KOPT-K1 (cell line): ENCODE measurements at regions not wholly inside any gene's neighbourhood (a gene's known extent, or its start where the extent isn't known, plus 50 kb on each side); places are given as distances from the start of the nearest gene placed in this dataset.

Experiments
- H3K27ac ChIP-seq: fragments of 200-600 bp; sonication (generic); 2 replicates; pipeline ENCODE4 v1.5.1; 2016; ENCODE audit warnings: antibody characterized with exemption, mild to moderate bottlenecking, low read depth, low read length; ENCODE audit not compliant: poor library complexity, severe bottlenecking
- H3K36me3 ChIP-seq: fragments of 200-600 bp; sonication (generic); 2 replicates; pipeline ENCODE4 v1.5.1; 2017; ENCODE audit warnings: antibody characterized with exemption, mild to moderate bottlenecking, low read length, moderate library complexity; ENCODE audit not compliant: insufficient read depth
- H3K9me3 ChIP-seq: fragments of 200-600 bp; sonication (generic); 2 replicates; pipeline ENCODE4 v1.5.1; 2017; ENCODE audit warnings: antibody characterized with exemption, low read length, mild to moderate bottlenecking; ENCODE audit not compliant: insufficient read depth, poor library complexity, severe bottlenecking

DNA sequence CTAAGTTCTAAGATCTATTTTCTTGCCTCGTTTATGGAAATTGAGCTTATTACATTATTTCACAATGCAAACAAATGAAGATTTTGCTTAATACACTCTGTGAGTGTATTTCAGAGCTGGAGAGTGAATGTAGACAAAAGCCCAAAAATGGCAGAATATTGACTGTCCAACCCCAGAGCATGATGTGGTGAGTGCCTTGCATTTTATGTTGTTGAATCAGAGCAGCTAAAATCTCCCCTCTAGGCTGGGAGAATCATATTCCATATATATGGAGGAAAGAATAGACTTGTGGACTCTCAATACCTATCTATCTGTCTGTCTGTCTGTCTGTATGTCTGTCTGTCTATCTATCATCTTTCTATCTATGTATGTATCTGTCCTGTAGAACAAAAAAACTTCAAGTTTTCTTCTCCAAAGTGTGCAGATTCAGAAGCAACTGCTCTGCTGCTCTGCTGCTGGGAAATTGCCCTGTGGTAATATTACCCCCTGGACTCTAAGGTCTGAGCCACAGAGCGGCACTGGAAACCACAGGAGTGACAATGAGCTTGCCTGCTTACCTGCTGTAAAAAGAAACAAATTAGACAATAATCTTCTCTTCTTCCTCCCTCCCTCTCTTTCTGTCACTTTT is 209.4 kb upstream of the PRICKLE1 start:
- Histone ChIP-seq H3K27ac (no peak overlapping the region), H3K9me3 (no peaks in the 10 kb centered on the region), H3K36me3 (no peaks in the 10 kb centered on the region)

DNA sequence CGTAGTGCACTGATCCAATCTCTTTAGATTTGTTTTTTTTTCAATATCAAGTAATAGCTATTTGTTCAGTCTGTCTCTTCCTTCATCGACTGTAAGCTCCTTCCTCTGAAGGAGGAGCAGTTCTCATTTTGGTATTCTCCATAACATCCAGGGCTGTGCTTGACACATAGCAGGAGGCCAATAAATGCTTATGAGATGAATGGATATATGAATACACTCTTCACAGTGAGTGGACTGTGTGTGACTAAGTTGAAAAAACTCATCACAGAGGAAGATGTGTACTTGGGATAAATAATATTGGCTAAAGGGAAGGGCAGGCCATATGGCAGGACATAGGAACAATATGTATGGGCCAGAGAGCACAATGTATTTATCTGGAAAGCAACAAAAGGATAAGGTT is 205.3 kb upstream of the PRICKLE1 start:
- Histone ChIP-seq H3K36me3 (no peaks in the 10 kb centered on the region), H3K9me3 (no peaks in the 10 kb centered on the region), H3K27ac (no peak overlapping the region)

DNA sequence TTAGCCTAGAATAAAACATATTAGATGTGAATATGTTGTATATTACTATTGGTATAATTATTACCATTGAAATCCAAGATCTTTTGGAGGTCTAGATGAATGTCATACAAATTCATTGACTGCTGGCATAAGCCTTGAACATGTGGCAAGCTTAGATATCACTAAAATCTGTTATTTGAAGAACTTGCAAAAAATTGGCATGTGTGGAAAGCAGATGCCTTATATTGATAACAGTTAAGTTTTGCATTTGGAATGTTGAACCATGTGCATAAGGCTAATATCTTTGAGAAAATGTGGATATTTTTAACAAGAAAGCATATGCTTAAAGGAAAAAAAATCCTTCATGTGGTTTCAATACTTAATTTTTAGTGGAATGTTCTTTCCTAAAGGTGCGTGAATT is 203.6 kb upstream of the PRICKLE1 start:
- Histone ChIP-seq H3K36me3 (no peaks in the 10 kb centered on the region), H3K27ac (no peak overlapping the region), H3K9me3 (no peaks in the 10 kb centered on the region)

DNA sequence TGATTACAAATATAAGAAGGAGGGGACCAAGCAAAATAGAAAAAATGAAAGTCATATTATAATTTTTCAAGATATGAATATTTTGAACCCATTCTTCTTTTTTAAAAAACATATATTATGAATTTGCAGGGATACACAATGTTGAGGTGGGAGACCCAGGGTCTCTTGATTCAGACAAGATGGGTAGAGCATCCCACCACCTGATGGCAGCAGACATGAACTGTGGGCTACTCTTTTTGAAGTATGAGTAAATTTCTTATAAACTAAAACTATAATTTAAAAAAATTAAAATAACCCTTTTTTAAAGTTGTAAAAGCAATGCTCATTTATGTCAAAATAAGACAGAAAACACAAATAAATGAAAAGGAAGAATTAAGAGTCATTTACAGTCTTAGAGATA is 202.7 kb upstream of the PRICKLE1 start:
- H3K9me3 ChIP-seq, result no peaks in the 10 kb centered on the region
- H3K36me3 ChIP-seq, result no peaks in the 10 kb centered on the region
- H3K27ac ChIP-seq, result no peak overlapping the region

DNA sequence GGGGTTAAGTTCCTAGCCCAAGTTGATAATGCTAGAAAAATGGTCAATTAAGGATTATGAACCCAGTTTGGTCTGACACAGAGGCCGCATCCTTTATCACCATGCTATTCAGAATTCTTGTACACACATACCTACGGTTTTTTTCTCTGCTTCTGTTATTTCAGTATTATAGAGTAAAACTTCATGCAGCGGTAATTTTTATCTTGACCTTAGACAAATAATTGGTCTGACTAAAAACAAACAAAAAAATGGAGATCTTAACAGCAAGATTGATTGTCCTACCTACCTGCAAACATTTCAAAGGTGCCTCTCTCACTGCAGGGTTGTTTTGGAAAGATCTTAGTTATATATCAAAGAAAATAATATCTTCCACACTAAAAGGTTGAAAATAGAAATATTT is 201.9 kb upstream of the PRICKLE1 start:
- Histone ChIP-seq H3K27ac (no peak overlapping the region), H3K36me3 (no peaks in the 10 kb centered on the region), H3K9me3 (no peaks in the 10 kb centered on the region)

DNA sequence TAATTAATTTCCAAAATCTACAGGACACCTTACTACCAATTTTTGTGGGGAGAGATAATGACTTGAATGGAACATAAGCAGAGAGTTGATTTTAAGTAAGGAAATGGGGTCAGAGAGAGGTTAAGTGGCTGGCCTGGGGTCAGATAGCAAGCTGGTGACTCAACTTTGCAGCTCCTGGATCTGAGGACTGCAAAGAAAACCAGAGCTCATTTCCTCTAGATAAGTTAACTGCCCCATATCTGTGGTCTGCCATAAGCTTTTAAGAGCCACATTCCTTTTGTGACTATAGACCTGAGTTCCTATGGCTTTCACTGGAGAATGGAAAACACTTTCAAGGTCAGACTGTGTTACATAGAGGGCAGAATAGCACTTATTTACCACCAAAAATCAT is 201.2 kb upstream of the PRICKLE1 start:
- H3K36me3 ChIP-seq, result no peaks in the 10 kb centered on the region
- no peaks in the 10 kb centered on the region for H3K9me3 ChIP-seq
- no peak overlapping the region for H3K27ac ChIP-seq

DNA sequence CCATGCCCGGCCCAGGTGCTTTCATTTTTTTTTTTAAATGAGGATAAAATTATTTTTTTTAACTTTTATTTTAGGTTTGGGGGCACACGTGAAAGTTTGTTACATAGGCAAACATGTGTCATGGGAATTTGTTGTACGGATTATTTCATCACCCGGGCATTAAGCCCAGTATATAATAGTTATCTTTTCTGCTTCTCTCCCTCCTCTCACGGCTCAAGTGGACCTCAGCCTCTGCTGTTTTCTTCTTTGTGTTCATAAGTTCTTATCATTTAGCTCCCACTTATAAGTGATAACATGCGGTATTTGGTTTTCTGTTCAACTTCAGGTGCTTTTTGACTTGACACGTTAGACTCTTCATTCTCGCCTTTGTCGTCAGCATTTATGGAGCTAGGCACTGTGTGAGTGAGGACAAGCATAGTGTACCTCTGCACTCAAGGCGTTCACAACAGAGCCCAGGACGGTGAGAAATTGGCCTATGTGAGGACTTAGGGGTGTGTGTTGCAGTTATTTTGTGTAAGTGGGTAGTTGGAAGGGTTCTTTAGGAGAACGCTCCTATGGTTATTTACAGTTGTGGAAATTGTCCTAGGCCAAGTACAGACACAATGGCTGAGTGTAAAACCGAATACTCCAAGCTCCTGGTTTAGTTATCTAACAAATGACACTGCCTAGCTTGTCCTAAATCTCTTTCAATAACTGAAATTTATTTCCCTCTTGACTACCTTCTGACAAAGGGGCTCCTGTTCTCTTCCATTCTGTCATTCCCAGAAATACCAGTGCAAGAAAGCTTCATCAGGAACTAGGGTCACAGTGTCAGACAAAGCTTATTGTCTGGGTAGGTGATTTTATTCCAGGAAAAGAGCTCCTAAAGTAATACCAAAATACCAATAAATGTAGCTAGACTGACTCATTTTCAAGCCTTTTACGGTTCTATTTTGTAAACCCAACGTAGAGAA is 200.5 kb upstream of the PRICKLE1 start:
- Histone ChIP-seq H3K27ac (no peak overlapping the region), H3K9me3 (no peaks in the 10 kb centered on the region), H3K36me3 (no peaks in the 10 kb centered on the region)

DNA sequence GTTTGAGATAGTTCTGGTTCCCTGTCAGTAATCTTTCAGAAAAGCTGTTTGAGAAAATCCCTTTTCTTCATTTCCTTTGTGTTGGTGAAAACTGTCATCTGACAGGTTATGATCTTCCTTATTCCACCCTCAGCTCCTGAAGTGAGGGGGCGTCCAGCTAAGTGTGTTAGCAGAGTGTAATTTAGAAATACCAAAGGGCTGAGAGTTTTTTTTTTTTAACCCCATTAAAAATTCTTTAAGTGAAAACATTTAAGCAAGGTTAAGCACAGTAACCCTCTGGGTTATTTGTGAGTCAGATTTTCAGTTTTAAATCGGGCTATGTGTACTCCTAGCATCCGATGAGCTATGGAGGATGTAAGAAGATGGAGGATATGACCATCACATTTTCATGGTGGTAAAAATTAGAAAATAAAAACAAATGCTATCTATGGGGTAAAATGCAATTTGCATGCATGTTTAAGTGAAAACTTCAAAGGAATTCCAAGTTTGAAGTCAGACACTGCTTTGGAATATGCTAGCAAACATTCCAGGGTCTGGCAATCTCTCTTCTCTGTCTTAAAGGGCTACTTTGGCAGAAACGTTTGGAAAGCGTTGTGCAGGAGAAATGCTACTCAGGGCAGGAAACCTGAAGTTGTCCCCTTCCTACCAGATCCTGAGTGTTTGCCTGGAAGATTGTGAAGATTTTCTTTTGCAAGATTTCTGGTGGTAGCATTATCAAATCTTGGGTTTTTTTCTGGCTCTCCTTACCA is 197.0 kb upstream of the PRICKLE1 start:
- no peak overlapping the region for H3K27ac ChIP-seq
- no peaks in the 10 kb centered on the region for H3K36me3 ChIP-seq
- no peaks in the 10 kb centered on the region for H3K9me3 ChIP-seq

DNA sequence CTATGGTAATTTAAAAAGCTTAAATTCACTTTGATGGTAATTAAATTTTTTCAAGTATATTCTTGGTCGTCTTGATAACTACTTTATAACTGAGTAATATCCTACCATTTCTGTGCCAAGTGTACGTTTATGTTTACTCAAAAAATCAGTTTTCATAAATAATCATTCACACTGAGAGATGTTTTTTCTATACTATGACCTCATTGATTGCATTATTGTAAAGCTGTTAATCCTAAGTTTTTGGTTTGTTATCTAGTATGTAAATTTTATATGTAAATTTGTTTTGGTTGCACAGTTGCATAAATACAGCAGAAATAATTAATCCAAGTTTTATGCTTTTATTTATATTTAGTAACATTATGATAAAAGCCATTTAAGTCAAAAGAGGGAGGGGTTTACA is 196.4 kb upstream of the PRICKLE1 start:
- no peaks in the 10 kb centered on the region for H3K9me3 ChIP-seq
- no peak overlapping the region for H3K27ac ChIP-seq
- no peaks in the 10 kb centered on the region for H3K36me3 ChIP-seq

DNA sequence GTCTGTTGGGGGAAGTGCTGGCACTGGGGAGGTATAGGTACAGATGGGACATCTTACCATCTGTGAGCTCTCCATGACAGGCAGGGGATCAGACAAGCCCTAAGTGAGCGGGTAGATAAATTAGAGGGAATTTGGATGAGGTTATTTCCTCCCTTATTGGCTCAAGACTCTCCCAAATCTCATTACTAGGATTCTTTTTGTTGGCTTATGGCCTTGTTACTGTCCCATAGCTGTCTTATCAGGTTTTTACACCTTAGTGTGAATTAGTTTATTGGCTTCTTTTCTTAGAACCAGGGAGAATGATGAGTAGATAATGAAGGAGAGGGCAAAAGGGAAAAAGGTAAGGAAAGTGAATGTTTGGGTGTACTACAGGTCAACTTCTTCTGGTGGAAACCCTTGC is 191.1 kb upstream of the PRICKLE1 start:
- no peaks in the 10 kb centered on the region for H3K9me3 ChIP-seq
- H3K36me3 ChIP-seq, result no peaks in the 10 kb centered on the region
- H3K27ac ChIP-seq, result no peak overlapping the region

DNA sequence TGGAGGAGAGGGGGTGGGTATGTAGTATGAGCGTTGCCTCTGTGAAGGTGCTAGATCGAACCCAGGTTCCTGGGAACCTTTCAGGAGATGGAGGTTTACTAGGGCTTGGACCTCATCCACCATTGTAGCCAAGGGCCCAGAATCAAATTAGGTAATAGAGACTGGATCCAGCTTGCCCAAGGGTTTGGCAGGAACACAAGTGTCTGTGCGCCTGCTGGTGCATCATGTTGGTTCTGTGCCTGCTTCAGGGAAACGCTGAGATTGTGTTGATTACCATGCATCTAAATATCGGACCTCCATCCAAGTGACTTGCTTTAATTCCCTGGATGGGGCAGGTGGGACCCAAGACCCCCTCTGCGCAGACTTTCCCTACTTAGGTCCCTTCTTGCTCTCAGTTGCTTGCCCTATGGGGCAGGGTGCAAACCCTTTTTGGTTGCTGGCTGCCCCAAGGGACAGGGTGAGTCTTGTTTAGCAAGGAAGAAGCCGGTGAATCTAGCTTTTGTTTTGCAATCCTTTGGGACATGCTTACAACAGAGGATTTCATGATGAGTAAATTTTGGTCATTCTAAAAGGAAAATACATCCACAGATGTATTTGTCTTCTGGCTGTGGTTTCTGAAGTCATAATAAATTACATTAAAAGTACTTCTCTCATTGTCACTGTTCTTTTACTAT is 189.8 kb upstream of the PRICKLE1 start:
- Histone ChIP-seq H3K27ac (no peak overlapping the region), H3K36me3 (no peaks in the 10 kb centered on the region)

DNA sequence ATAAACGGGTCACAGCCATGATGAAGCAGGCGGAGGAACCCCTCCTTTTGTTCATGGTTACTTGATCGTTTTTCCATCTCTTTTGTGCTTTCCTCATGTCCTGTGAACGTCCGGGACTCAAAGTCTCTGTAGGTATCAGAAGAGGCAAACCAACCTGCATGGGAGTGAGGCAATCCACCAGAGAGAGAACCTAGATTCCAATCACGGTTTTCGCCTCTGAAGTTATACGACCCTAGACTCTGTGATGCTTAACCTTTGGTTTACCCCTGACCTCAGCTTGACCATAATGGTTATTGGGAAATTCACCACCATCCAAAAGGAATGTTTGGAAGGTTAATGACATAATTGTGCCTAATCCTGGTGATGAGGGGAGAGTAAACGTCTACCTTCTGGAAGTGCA is 186.8 kb upstream of the PRICKLE1 start:
- Histone ChIP-seq H3K36me3 (no peaks in the 10 kb centered on the region), H3K9me3 (no peaks in the 10 kb centered on the region), H3K27ac (no peak overlapping the region)

More for the DNA sequence above, 189.8 kb upstream of the PRICKLE1 start:
- no peaks in the 10 kb centered on the region for H3K9me3 ChIP-seq

DNA sequence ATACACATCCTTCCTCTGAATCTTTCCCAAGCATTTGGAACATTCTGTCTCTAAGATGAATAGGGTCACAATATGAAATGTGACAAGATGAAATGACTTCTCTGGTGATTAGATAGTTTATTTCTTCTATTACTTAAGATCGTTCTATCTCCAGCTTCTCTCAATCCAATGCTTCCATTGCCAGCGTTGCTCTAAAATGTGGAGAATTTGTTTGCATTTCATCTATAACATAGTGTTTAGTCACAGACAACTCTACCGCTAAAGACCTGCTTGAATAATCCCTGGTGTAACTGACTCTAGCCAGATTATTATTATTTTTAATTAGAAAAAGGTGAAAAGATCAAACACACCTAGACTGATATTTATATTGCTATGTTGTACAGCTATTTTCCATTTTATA is 184.7 kb upstream of the PRICKLE1 start:
- H3K9me3 ChIP-seq, result no peaks in the 10 kb centered on the region
- H3K27ac ChIP-seq, result no peak overlapping the region
- H3K36me3 ChIP-seq, result no peaks in the 10 kb centered on the region

DNA sequence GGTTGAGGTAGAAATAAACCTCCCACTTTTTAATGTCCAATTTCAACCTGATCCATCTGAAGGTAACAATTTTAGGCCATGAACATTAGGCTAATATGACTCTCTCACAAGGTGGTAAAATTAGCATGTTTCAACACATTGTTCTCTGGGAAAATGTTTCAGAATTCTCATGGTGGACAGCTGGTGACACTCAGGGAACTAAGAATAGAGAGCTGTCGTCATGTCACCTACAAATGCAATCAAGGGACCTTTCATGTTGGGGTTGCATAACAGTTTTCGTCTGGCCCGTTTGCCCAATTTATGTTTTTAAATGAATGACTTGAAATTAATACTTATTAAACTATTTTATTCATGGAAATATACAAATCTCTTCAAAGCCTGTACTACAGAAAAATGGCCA is 180.7 kb upstream of the PRICKLE1 start:
- no peaks in the 10 kb centered on the region for H3K36me3 ChIP-seq
- H3K27ac ChIP-seq, result no peak overlapping the region
- H3K9me3 ChIP-seq, result no peaks in the 10 kb centered on the region

DNA sequence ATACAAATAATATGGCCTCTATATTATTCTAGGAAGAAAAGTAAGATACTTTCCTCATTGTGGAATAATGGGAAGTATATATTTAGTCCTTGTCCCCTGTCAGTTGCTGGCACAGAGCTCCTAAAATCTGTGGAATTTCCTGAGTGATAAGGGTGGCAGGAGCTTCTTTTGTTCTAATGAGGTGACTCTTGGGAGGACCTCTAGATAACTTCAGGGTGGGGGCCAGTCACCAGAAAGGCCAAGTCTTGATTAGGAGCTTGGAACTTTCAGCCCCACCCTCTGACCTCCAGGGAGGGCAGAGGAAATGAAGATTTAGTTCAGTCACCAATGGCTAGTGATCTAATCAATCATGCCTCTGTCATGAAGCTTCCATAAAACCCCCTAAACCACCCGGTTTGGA is 179.9 kb upstream of the PRICKLE1 start:
- no peak overlapping the region for H3K27ac ChIP-seq
- no peaks in the 10 kb centered on the region for H3K9me3 ChIP-seq
- H3K36me3 ChIP-seq, result no peaks in the 10 kb centered on the region
